PC-9 (cell line): ENCODE measurements at regions not wholly inside any gene's neighbourhood (a gene's known extent, or its start where the extent isn't known, plus 50 kb on each side); places are given as distances from the start of the nearest gene placed in this dataset.

Experiments used
- EZH2 ChIP-seq: fragments of 200-600 bp; sonication (generic); IDR thresholded peaks from 2 replicates; pipeline ENCODE4 v1.8.0; 2017; ENCODE audit warnings: antibody characterized with exemption, low read depth
- TF ChIP-seq, protein P1 (sequence below): fragments of 200-600 bp; sonication (generic); conservative IDR thresholded peaks from 2 replicates; pipeline ENCODE4 v1.6.1; 2017; ENCODE audit warnings: mixed run types, antibody characterized with exemption, mild to moderate bottlenecking, moderate library complexity

DNA sequence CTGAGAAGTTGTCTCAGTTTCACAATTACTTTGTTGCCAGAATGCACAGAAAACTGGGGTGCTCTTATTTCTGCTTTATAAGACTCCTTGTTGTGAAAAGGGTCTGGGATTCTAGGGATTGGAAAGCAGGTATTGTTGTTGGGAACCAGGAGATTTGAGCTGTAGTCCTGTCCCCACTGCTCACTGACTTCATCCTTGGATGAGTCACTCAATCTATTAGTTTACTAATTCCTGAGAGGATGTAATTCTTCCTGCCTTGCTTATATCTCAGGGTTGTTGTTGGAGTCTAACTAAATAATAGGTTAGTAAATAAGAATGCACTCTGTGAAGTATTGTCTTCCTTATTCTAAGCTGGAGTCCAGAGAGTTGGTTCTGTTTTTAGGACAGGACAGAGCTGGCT, 172.5 kb upstream of the GALNT2 start:
- TF ChIP-seq, protein P1, sequence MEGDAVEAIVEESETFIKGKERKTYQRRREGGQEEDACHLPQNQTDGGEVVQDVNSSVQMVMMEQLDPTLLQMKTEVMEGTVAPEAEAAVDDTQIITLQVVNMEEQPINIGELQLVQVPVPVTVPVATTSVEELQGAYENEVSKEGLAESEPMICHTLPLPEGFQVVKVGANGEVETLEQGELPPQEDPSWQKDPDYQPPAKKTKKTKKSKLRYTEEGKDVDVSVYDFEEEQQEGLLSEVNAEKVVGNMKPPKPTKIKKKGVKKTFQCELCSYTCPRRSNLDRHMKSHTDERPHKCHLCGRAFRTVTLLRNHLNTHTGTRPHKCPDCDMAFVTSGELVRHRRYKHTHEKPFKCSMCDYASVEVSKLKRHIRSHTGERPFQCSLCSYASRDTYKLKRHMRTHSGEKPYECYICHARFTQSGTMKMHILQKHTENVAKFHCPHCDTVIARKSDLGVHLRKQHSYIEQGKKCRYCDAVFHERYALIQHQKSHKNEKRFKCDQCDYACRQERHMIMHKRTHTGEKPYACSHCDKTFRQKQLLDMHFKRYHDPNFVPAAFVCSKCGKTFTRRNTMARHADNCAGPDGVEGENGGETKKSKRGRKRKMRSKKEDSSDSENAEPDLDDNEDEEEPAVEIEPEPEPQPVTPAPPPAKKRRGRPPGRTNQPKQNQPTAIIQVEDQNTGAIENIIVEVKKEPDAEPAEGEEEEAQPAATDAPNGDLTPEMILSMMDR = no peak
- no peak for TF ChIP-seq EZH2
